Activated T-cell treated with anti-CD3 and anti-CD28 coated beads for 24 hours (primary cell): ENCODE measurements at regions not wholly inside any gene's neighbourhood (a gene's known extent, or its start where the extent isn't known, plus 50 kb on each side); places are given as distances from the start of the nearest gene placed in this dataset.

Experiments used
- DNase-seq: peaks from one replicate; pipeline ENCODE4 v3.0.0-alpha.2; 2020; ENCODE audit warnings: low read depth

DNA sequence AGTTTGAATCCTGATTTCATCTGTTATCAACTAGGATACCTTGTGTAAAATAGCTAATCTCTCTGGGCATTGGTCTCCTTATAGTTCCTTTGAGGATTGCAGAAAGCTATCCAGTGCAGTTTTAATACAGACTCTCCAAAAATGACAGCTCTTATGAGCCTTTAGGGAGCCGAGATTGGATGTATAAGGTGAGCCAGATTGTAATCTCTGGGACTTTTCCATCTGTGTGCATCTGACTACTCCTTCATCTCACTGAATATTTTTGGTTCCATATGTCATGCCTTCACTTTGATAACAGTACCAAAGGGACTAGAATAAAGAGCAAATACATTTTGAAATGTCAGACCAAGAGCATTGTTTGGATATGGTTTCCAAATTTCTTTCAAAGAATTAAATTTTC lies 367.2 kb downstream of the TMEM232 start:
- DNase-seq = no peak

DNA sequence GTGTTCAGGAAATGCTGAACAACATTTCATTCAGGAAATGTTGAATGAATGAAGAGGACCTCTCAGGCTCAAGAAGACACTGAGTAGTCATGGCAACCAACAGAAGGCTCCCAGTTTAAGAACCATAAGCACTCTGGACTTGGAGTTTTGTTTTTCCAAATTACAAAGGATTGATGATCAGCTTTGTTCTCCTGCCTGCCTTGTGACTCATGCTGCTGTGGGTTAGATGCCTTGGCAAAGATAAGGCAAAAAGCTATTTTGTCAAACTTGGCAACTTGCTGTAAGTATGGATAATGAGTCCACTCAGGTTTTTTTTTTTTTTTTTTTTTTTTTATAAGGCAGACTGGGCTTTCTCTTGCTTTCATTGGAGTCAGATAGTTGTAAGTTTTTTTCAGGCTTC lies 365.0 kb downstream of the TMEM232 start:
- no peak for DNase-seq

- DNase-seq = no peak
Observed at GRCh38 chr5:110362261-110362660, 364.2 kb downstream of the TMEM232 start.

DNA sequence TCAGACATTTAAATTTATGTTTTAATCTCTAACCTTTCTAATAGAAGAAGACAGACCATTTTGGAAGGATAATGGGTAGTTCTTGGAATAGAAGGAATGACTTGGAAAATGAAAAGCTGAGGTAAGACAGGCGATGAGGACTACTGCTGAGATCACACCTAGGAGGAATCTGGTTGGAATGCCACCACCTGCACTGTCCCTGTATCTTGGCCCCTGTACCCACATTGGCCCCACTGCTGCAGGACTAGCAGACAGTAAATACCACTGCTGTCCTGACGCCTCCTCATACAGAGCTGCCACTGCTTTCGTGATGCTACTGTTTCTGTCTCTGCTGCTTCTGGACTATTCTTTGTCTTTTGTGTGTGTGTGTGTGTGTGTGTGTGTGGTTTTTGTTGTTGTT lies 359.8 kb downstream of the TMEM232 start:
- no peak for DNase-seq
